HG03457 (cell line): ENCODE measurements at regions not wholly inside any gene's neighbourhood (a gene's known extent, or its start where the extent isn't known, plus 50 kb on each side); places are given as distances from the start of the nearest gene placed in this dataset.
"Not testable (repeated sequence)": the region's sequence is repeated elsewhere in the genome, so short reads cannot be mapped to it uniquely, and the experiment has no call there.

Experiments
- ATAC-seq: cut with Tn5 transposase; IDR thresholded peaks from one replicate; pipeline ENCODE4 v1.9.1; 2021; ENCODE audit warnings: moderate number of reproducible peaks; ENCODE audit not compliant: unreplicated experiment

GRCh38 chr2:149877913-149878312 is 290.3 kb upstream of the MMADHC start:
- no peak for ATAC-seq

GRCh38 chr2:149877074-149877473 is 289.5 kb upstream of the MMADHC start:
- ATAC-seq, result no peak

GRCh38 chr2:149873936-149874335 is 286.4 kb upstream of the MMADHC start:
- no peak for ATAC-seq

GRCh38 chr2:149872638-149873150 is 285.1 kb upstream of the MMADHC start:
- ATAC-seq, result no peak

- ATAC-seq, result no peak
Measured at GRCh38 chr2:149872041-149872440, 284.5 kb upstream of the MMADHC start.

- no peak for ATAC-seq
Measured at GRCh38 chr2:149871091-149871885, 283.7 kb upstream of the MMADHC start.

GRCh38 chr2:149863227-149863626 is 275.7 kb upstream of the MMADHC start:
- ATAC-seq, result no peak

- ATAC-seq, result no peak
Measured at GRCh38 chr2:149861034-149861433, 273.5 kb upstream of the MMADHC start.

GRCh38 chr2:149860276-149860921 is 272.8 kb upstream of the MMADHC start:
- no peak for ATAC-seq

GRCh38 chr2:149858901-149859634 is 271.5 kb upstream of the MMADHC start:
- ATAC-seq, result no peak

GRCh38 chr2:149858216-149858615 is 270.6 kb upstream of the MMADHC start:
- ATAC-seq, result no peak

GRCh38 chr2:149857344-149857743 is 269.8 kb upstream of the MMADHC start:
- ATAC-seq, result no peak

- not testable (repeated sequence) for ATAC-seq
Measured at GRCh38 chr2:149855859-149856258, 268.3 kb upstream of the MMADHC start.

- ATAC-seq, result no peak
Measured at GRCh38 chr2:149849591-149849990, 262.0 kb upstream of the MMADHC start.

- ATAC-seq, result no peak
Measured at GRCh38 chr2:149849136-149849535, 261.6 kb upstream of the MMADHC start.

- ATAC-seq, result no peak
Measured at GRCh38 chr2:149841396-149841795, 253.8 kb upstream of the MMADHC start.

- ATAC-seq, result no peak
Measured at GRCh38 chr2:149832324-149832723, 244.7 kb upstream of the MMADHC start.

GRCh38 chr2:149828520-149829210 is 241.1 kb upstream of the MMADHC start:
- no peak for ATAC-seq

- ATAC-seq, result no peak
Measured at GRCh38 chr2:149827585-149828126, 240.1 kb upstream of the MMADHC start.

- no peak for ATAC-seq
Measured at GRCh38 chr2:149826471-149827125, 239.0 kb upstream of the MMADHC start.
